ENCODE measurements at regions not wholly inside any gene's neighbourhood (a gene's known extent, or its start where the extent isn't known, plus 50 kb on each side); places are given as distances from the start of the nearest gene placed in this dataset.

DNA sequence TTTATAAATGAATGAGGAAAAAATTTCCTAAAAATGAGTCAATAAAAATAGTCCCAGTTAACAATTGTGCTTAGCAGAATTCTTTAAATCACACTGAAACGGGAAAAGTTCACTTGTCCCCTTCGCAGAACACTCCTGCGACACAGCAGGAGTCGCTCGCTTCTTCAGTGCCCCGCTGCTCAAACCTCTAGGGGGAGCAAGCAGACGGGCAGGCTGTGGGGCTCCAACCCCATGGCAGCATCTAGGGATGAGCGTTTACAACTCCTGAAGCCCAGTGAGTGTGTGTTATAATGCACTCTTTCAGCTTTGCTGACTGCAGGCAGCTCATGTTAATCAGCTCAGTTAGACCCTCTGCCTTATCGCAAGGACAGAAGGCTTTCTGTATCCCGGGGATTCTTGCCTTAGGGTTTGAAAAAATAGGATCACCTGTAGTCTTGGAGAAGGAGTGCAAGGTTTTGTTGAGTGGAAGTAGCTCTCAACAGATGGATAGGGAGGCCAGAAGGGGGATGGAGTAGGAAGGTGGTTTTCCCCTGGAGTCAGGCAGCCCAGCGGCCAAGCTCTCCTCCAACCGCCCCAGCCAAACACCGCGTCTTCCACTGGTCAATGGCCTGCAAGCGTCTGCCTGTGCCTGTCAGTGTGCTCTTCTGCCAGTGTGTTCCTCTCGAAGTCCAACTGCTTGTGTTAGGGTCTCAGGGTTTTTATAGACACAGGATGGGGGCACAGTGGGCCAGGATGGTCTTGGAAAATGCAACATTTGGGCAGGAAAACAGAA, 1977.7 kb upstream of the LRRTM1 start:
- DNase-seq (ENCODE audit: low spot score), result no peak
- TF ChIP-seq CTCF (IDR thresholded peaks at IDR 0.05), result no peak
- ATAC-seq (ENCODE audit: low FRiP score), result no peak

GRCh38 chr2:82279367-82279766, 1974.8 kb upstream of the LRRTM1 start:
- no peak for TF ChIP-seq CTCF (IDR thresholded peaks at IDR 0.05)
- ATAC-seq (ENCODE audit: low FRiP score) (no peak), DNase-seq (ENCODE audit: low spot score) (no peak)

DNA sequence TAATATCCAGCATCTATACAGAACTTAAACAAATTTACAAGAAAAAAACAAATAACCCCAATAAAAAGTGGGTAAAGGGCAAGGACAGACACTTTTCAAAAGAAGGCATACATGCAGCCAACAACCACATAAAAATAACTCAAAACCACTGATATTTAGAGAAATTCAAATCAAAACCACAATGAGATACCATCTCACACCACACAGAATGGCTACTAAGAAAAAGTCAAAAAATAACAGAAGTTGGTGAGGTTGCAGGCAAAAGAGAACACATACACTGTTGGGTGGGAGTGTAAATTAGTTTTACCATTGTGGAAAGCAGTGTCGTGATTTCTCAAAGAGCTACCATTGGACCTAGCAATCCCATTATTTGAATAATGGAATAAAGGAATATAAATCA, 1973.9 kb upstream of the LRRTM1 start:
- no peak for DNase-seq (ENCODE audit: low spot score)
- TF ChIP-seq CTCF (IDR thresholded peaks at IDR 0.05), result no peak
- ATAC-seq (ENCODE audit: low FRiP score), result no peak

DNA sequence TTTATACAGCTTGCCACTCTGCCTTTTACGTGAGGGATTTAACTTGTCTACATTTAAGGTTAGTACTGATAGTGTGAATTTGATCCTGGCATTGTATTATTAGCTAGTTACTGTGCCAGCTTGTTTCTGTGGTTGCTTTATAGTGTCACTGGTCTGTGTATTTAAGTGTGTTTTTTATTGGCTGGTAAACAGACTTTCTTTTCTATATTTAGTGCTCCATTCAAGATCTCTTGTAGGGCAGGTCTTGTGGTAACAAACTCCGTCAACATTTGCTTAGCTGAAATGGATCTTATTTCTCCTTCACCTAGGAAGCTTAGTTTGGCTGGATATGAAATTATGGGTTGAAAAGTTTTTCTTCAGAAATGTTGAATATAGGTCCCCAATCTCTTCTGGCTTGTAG, 1971.0 kb upstream of the LRRTM1 start:
- DNase-seq (ENCODE audit: low spot score) (no peak), ATAC-seq (ENCODE audit: low FRiP score) (no peak)
- no peak for TF ChIP-seq CTCF (IDR thresholded peaks at IDR 0.05)

DNA sequence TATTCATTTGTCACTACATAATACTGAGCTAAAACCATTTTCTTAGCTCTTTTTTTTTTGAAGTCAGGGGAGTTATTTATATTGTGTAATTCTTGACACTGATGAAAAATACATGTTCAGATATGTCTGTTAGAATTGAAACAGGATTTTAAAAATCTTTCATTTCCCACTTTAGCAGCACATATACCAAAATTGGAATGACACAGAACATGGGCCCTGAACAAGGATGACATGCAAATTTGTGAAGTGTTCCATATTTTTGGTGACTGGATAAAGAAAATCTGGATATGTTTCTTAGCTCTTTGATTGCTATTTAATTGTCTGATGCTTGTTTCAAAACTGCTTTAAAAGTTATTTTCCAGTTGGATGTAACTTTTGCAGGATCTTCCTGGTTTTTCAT, 1963.9 kb upstream of the LRRTM1 start:
- ATAC-seq (ENCODE audit: low FRiP score), result no peak
- TF ChIP-seq CTCF (IDR thresholded peaks at IDR 0.05), result no peak

GRCh38 chr2:82260521-82260920, 1956.0 kb upstream of the LRRTM1 start:
- ATAC-seq (ENCODE audit: low FRiP score), result no peak
- no peak for TF ChIP-seq CTCF (IDR thresholded peaks at IDR 0.05)
- no peak for DNase-seq (ENCODE audit: low spot score)

More for the DNA sequence above, 1963.9 kb upstream of the LRRTM1 start:
- no peak for DNase-seq (ENCODE audit: low spot score)

GRCh38 chr2:82259551-82259950, 1955.0 kb upstream of the LRRTM1 start:
- TF ChIP-seq CTCF (IDR thresholded peaks at IDR 0.05), result no peak
- ATAC-seq (ENCODE audit: low FRiP score) (no peak), DNase-seq (ENCODE audit: low spot score) (no peak)

All from omental fat pad (tissue), 3 donors.